ENCODE measurements at regions not wholly inside any gene's neighbourhood (a gene's known extent, or its start where the extent isn't known, plus 50 kb on each side); places are given as distances from the start of the nearest gene placed in this dataset.
"Not testable (repeated sequence)": the region's sequence is repeated elsewhere in the genome, so short reads cannot be mapped to it uniquely, and the experiment has no call there.

GRCh38 chr1:120665250-120665577, 58.5 kb upstream of the NBPF26 start:
- DNase-seq (ENCODE audit: low read depth), result not testable (repeated sequence)

- DNase-seq (ENCODE audit: low read depth), result not testable (repeated sequence)
Observed at GRCh38 chr1:120668187-120668586, 55.6 kb upstream of the NBPF26 start.

Data from iris pigment epithelial cell (primary cell).